ENCODE measurements at regions not wholly inside any gene's neighbourhood (a gene's known extent, or its start where the extent isn't known, plus 50 kb on each side); places are given as distances from the start of the nearest gene placed in this dataset.
"Not testable (repeated sequence)": the region's sequence is repeated elsewhere in the genome, so short reads cannot be mapped to it uniquely, and the experiment has no call there.

DNA sequence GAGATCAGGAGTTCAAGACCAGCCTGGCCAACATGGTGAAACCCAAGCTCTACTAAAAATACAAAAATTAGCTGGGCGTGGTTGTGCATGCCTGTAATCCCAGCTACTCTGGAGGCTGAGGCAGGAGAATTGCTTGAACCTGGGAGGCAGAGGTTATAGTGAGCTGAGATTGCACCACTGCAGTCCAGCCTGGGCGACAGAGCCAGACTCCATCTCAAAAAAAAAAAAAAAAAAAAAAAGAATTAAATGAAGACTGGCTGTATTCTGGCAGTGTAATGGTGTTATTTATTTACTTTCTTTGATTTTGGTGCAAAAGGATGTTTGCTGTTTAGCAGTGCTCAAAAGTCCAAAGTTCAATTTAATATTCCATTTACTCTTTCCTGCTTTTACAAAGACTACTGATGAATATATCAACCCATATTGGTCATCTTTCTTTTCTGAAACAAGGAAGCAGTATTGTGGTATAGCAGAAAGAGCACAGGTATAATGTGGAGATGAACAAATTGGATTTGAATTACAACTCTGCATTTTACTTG is 198.4 kb upstream of the AHR start:
- POLR2A ChIA-PET; H4K20me1 ChIP-seq (ENCODE audit: control insufficient read depth, insufficient read depth); in situ Hi-C loops (cut with MboI); H3K79me2 ChIP-seq (ENCODE audit: control insufficient read depth, insufficient read depth, low read length); RAD21 ChIA-PET (ENCODE audit: unreplicated experiment); H3K9me3 ChIP-seq (replicated peaks; ENCODE audit: control insufficient read depth, insufficient read depth, low read length); H2AFZ ChIP-seq (ENCODE audit: control insufficient read depth, low read depth, low read length); ATAC-seq; SMC1A ChIA-PET (ENCODE audit: uncharacterized antibody, unreplicated experiment); H3K4me2 ChIP-seq (ENCODE audit: control insufficient read depth, insufficient read depth); BruUV-seq (replicated peaks); H3K36me3 ChIP-seq (ENCODE audit: control insufficient read depth in 2 of 2, insufficient read depth in 2 of 2, low read length in 1 of 2); DNase-seq (ENCODE audit: low read depth, low spot score); FAIRE-seq; H3K27ac ChIP-seq (ENCODE audit: control insufficient read depth, insufficient read depth); H3K4me3 ChIP-seq; CTCF ChIA-PET; H3K27me3 ChIP-seq (replicated peaks in 1 of 2; ENCODE audit: control insufficient read depth in 2 of 2, insufficient read depth in 2 of 2, low read length in 1 of 2); H3K4me1 ChIP-seq (ENCODE audit: control insufficient read depth, insufficient read depth, low read length); H3K9ac ChIP-seq (ENCODE audit: control insufficient read depth, insufficient read depth, low read length); intact Hi-C loops (cut with micrococcal nuclease; ENCODE audit: unreplicated experiment): not testable (repeated sequence)
- 58% methylated on average over 2 of the region's 2 CpGs for WGBS (ENCODE audit: insufficient coverage, insufficient replicate concordance, low lambda C conversion rate, missing lambda C conversion rate)

DNA sequence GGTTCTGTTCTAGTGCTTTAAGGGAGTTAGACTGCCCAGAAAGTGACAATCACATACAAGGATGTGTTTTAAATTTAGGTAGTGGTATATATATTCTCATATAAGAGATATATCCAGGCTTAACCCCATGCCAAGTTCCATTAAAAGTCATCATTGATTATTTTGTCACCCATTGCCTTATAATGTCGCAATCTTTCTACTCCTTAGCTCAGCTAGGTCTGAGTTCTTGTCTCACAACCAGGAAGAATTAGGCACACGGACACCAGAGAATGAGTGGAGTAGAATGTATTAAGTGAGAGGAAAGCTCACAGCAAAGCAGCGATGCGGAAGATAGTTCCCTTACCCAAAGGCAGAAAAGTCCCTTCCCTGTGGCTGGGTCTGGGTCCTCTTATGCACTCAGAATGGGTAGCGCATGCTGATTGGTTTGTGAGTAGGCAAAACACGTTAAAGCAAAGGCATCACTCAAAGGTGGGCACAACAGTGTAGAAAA is 197.2 kb upstream of the AHR start:
- DNase-seq (ENCODE audit: low read depth, low spot score) (no peak), FAIRE-seq (no peak), ATAC-seq (no peak)
- Histone ChIP-seq H3K4me1 (ENCODE audit: control insufficient read depth, insufficient read depth, low read length) (peaks cover 4% of the 10 kb centered on the region), H3K4me2 (ENCODE audit: control insufficient read depth, insufficient read depth) (no peak overlapping the region), H3K27me3 (replicated peaks in 1 of 2; ENCODE audit: control insufficient read depth in 2 of 2, insufficient read depth in 2 of 2, low read length in 1 of 2) (no peaks in the 10 kb centered on the region), H3K79me2 (ENCODE audit: control insufficient read depth, insufficient read depth, low read length) (no peaks in the 10 kb centered on the region), H4K20me1 (ENCODE audit: control insufficient read depth, insufficient read depth) (no peaks in the 10 kb centered on the region), H3K9me3 (replicated peaks; ENCODE audit: control insufficient read depth, insufficient read depth, low read length) (no peaks in the 10 kb centered on the region; the same call in 2 of the 3 replicates), H3K36me3 (ENCODE audit: control insufficient read depth in 2 of 2, insufficient read depth in 2 of 2, low read length in 1 of 2) (no peaks in the 10 kb centered on the region), H3K9ac (ENCODE audit: control insufficient read depth, insufficient read depth, low read length) (no peak overlapping the region), H2AFZ (ENCODE audit: control insufficient read depth, low read depth, low read length) (no peak overlapping the region), H3K27ac (ENCODE audit: control insufficient read depth, insufficient read depth) (no peak overlapping the region), H3K4me3 (no peak overlapping the region)
- ChIA-PET RAD21 (ENCODE audit: unreplicated experiment) (no interaction called here), CTCF (no interaction called here), POLR2A (no interaction called here), SMC1A (ENCODE audit: uncharacterized antibody, unreplicated experiment) (no interaction called here)
- intact Hi-C loops (cut with micrococcal nuclease; ENCODE audit: unreplicated experiment) (no loop called here), in situ Hi-C loops (cut with MboI) (no loop called here)
- no TSS peak for BruUV-seq (replicated peaks)
- WGBS (ENCODE audit: insufficient coverage, insufficient replicate concordance, low lambda C conversion rate, missing lambda C conversion rate): 75% methylated on average over 6 of the region's 6 CpGs
- TF ChIP-seq, protein P1, sequence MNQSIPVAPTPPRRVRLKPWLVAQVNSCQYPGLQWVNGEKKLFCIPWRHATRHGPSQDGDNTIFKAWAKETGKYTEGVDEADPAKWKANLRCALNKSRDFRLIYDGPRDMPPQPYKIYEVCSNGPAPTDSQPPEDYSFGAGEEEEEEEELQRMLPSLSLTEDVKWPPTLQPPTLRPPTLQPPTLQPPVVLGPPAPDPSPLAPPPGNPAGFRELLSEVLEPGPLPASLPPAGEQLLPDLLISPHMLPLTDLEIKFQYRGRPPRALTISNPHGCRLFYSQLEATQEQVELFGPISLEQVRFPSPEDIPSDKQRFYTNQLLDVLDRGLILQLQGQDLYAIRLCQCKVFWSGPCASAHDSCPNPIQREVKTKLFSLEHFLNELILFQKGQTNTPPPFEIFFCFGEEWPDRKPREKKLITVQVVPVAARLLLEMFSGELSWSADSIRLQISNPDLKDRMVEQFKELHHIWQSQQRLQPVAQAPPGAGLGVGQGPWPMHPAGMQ (IDR thresholded peaks at IDR 0.05; ENCODE audit: borderline replicate concordance): no peak
- TF ChIP-seq ZNF274 (IDR thresholded peaks at IDR 0.05; ENCODE audit: insufficient read depth, insufficient read length): no peak
- no peak for TF ChIP-seq TAF1 (IDR thresholded peaks at IDR 0.05; ENCODE audit: borderline replicate concordance, low read depth, low read length)
- TF ChIP-seq, protein P2, sequence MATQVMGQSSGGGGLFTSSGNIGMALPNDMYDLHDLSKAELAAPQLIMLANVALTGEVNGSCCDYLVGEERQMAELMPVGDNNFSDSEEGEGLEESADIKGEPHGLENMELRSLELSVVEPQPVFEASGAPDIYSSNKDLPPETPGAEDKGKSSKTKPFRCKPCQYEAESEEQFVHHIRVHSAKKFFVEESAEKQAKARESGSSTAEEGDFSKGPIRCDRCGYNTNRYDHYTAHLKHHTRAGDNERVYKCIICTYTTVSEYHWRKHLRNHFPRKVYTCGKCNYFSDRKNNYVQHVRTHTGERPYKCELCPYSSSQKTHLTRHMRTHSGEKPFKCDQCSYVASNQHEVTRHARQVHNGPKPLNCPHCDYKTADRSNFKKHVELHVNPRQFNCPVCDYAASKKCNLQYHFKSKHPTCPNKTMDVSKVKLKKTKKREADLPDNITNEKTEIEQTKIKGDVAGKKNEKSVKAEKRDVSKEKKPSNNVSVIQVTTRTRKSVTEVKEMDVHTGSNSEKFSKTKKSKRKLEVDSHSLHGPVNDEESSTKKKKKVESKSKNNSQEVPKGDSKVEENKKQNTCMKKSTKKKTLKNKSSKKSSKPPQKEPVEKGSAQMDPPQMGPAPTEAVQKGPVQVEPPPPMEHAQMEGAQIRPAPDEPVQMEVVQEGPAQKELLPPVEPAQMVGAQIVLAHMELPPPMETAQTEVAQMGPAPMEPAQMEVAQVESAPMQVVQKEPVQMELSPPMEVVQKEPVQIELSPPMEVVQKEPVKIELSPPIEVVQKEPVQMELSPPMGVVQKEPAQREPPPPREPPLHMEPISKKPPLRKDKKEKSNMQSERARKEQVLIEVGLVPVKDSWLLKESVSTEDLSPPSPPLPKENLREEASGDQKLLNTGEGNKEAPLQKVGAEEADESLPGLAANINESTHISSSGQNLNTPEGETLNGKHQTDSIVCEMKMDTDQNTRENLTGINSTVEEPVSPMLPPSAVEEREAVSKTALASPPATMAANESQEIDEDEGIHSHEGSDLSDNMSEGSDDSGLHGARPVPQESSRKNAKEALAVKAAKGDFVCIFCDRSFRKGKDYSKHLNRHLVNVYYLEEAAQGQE (IDR thresholded peaks at IDR 0.05; ENCODE audit: low read depth, low read length): no peak
- TF ChIP-seq EP300 (IDR thresholded peaks at IDR 0.05; ENCODE audit: borderline replicate concordance in 1 of 2, control insufficient read depth in 1 of 2, low read depth in 2 of 2, low read length in 2 of 2): no peak
- TF ChIP-seq SMAD5 (IDR thresholded peaks at IDR 0.05; ENCODE audit: low read depth): no peak
- TF ChIP-seq, protein P3, sequence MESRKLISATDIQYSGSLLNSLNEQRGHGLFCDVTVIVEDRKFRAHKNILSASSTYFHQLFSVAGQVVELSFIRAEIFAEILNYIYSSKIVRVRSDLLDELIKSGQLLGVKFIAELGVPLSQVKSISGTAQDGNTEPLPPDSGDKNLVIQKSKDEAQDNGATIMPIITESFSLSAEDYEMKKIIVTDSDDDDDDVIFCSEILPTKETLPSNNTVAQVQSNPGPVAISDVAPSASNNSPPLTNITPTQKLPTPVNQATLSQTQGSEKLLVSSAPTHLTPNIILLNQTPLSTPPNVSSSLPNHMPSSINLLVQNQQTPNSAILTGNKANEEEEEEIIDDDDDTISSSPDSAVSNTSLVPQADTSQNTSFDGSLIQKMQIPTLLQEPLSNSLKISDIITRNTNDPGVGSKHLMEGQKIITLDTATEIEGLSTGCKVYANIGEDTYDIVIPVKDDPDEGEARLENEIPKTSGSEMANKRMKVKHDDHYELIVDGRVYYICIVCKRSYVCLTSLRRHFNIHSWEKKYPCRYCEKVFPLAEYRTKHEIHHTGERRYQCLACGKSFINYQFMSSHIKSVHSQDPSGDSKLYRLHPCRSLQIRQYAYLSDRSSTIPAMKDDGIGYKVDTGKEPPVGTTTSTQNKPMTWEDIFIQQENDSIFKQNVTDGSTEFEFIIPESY (IDR thresholded peaks at IDR 0.05): no peak
